ENCODE measurements at regions not wholly inside any gene's neighbourhood (a gene's known extent, or its start where the extent isn't known, plus 50 kb on each side); places are given as distances from the start of the nearest gene placed in this dataset.
"Not testable (repeated sequence)": the region's sequence is repeated elsewhere in the genome, so short reads cannot be mapped to it uniquely, and the experiment has no call there.

- intact Hi-C loops (cut with DNase I); DNase-seq (ENCODE audit: low spot score): not testable (repeated sequence)
Measured at GRCh38 chr9:106030146-106030545, 335.8 kb downstream of the TMEM38B start.

GRCh38 chr9:106032978-106033377 is 338.6 kb downstream of the TMEM38B start:
- intact Hi-C loops (cut with DNase I) = no loop called here
- no peak for DNase-seq (ENCODE audit: low spot score)

- intact Hi-C loops (cut with DNase I) = no loop called here
- no peak for DNase-seq (ENCODE audit: low spot score)
Measured at GRCh38 chr9:106035806-106036205, 341.5 kb downstream of the TMEM38B start.

- intact Hi-C loops (cut with DNase I) = no loop called here
- DNase-seq (ENCODE audit: low spot score) = no peak
Measured at GRCh38 chr9:106038266-106039001, 344.1 kb downstream of the TMEM38B start.

GRCh38 chr9:106039151-106039935 is 345.0 kb downstream of the TMEM38B start:
- intact Hi-C loops (cut with DNase I) = no loop called here
- DNase-seq (ENCODE audit: low spot score) = no peak

- DNase-seq (ENCODE audit: low spot score); intact Hi-C loops (cut with DNase I): not testable (repeated sequence)
Measured at GRCh38 chr9:106041920-106042319, 347.6 kb downstream of the TMEM38B start.

GRCh38 chr9:106051545-106051944 is 357.2 kb downstream of the TMEM38B start:
- intact Hi-C loops (cut with DNase I) = no loop called here
- DNase-seq (ENCODE audit: low spot score) = no peak

GRCh38 chr9:106052166-106052565 is 357.8 kb downstream of the TMEM38B start:
- DNase-seq (ENCODE audit: low spot score) = no peak
- intact Hi-C loops (cut with DNase I) = no loop called here

GRCh38 chr9:106052735-106053134 is 358.4 kb downstream of the TMEM38B start:
- intact Hi-C loops (cut with DNase I) = no loop called here
- no peak for DNase-seq (ENCODE audit: low spot score)

GRCh38 chr9:106056328-106056727 is 362.0 kb downstream of the TMEM38B start:
- DNase-seq (ENCODE audit: low spot score) = no peak
- intact Hi-C loops (cut with DNase I) = no loop called here

GRCh38 chr9:106058460-106058859 is 364.1 kb downstream of the TMEM38B start:
- intact Hi-C loops (cut with DNase I) = no loop called here
- DNase-seq (ENCODE audit: low spot score) = no peak

- DNase-seq (ENCODE audit: low spot score) = no peak
- intact Hi-C loops (cut with DNase I) = no loop called here
Measured at GRCh38 chr9:106059886-106060285, 365.5 kb downstream of the TMEM38B start.

- intact Hi-C loops (cut with DNase I) = no loop called here
- no peak for DNase-seq (ENCODE audit: low spot score)
Measured at GRCh38 chr9:106060885-106061284, 366.5 kb downstream of the TMEM38B start.

- intact Hi-C loops (cut with DNase I) = no loop called here
Measured at GRCh38 chr9:106062250-106062649, 367.9 kb downstream of the TMEM38B start.

GRCh38 chr9:106065136-106065535 is 370.8 kb downstream of the TMEM38B start:
- no peak for DNase-seq (ENCODE audit: low spot score)
- intact Hi-C loops (cut with DNase I) = no loop called here

More at GRCh38 chr9:106062250-106062649, 367.9 kb downstream of the TMEM38B start:
- no peak for DNase-seq (ENCODE audit: low spot score)

GRCh38 chr9:106065579-106066214 is 371.4 kb downstream of the TMEM38B start:
- intact Hi-C loops (cut with DNase I) = no loop called here
- no peak for DNase-seq (ENCODE audit: low spot score)

GRCh38 chr9:106066940-106067524 is 372.7 kb downstream of the TMEM38B start:
- intact Hi-C loops (cut with DNase I) = no loop called here
- DNase-seq (ENCODE audit: low spot score) = no peak

- intact Hi-C loops (cut with DNase I) = no loop called here
- DNase-seq (ENCODE audit: low spot score) = no peak
Measured at GRCh38 chr9:106069241-106069640, 374.9 kb downstream of the TMEM38B start.

GRCh38 chr9:106072421-106072820 is 378.1 kb downstream of the TMEM38B start:
- intact Hi-C loops (cut with DNase I) = no loop called here
- no peak for DNase-seq (ENCODE audit: low spot score)

GRCh38 chr9:106074006-106074405 is 379.7 kb downstream of the TMEM38B start:
- DNase-seq (ENCODE audit: low spot score) = no peak
- intact Hi-C loops (cut with DNase I) = no loop called here
